H1 (cell line): ENCODE measurements at regions not wholly inside any gene's neighbourhood (a gene's known extent, or its start where the extent isn't known, plus 50 kb on each side); places are given as distances from the start of the nearest gene placed in this dataset.

Source experiments
- CTCF ChIA-PET: fragments of 300-600 bp; sonication (Branson Sonifier 250); formaldehyde crosslinking; loops from one replicate; lab custom pipeline; 2021; ENCODE audit not compliant: partially characterized antibody; lab: Charles Lee
- POLR2A ChIA-PET: fragments of 300-600 bp; sonication (Branson Sonifier 250); formaldehyde crosslinking; loops from one replicate; lab custom pipeline; 2021; ENCODE audit warnings: inconsistent platforms; ENCODE audit not compliant: partially characterized antibody; lab: Charles Lee
- DNase-seq, 2 experiments: peaks; one replicate each; pipeline versions ENCODE4 v3.0.0 to v3.0.0-alpha.2; 2010 to 2022; ENCODE audit warnings: low spot score in 2 of 2, low read depth in 1 of 2, mixed read lengths in 1 of 2
- FAIRE-seq: peaks from 2 replicates; lab custom pipeline; 2011; peaks lifted over from hg19 to GRCh38; lab: Jason Lieb, UNC
- H2AFZ ChIP-seq: 2 replicates; pipeline ENCODE4 v1.8.1; 2012; ENCODE audit warnings: low read length, inconsistent platforms
- H2AK5ac ChIP-seq: 2 replicates; pipeline ENCODE4 v1.6.1; 2013; ENCODE audit warnings: low read depth, low read length
- H2BK120ac ChIP-seq: replicated peaks from 2 replicates; pipeline ENCODE3; 2013; ENCODE audit warnings: low read depth, low read length, inconsistent platforms
- H2BK12ac ChIP-seq: 2 replicates; pipeline ENCODE4 v1.6.1; 2013; ENCODE audit warnings: low read depth, low read length
- H2BK15ac ChIP-seq: 2 replicates; pipeline ENCODE4 v1.6.1; 2013; ENCODE audit warnings: low read length
- H2BK20ac ChIP-seq: 2 replicates; pipeline ENCODE4 v1.6.1; 2013; ENCODE audit warnings: low read length
- H2BK5ac ChIP-seq: 2 replicates; pipeline ENCODE4 v1.6.1; 2013; ENCODE audit warnings: low read depth, low read length
- H3K14ac ChIP-seq: 2 replicates; pipeline ENCODE4 v1.6.1; 2013; ENCODE audit warnings: inconsistent platforms; ENCODE audit not compliant: insufficient read length
- H3K18ac ChIP-seq: 2 replicates; pipeline ENCODE4 v1.6.1; 2013; ENCODE audit warnings: low read length; ENCODE audit errors: extremely low read depth
- H3K23ac ChIP-seq: 2 replicates; pipeline ENCODE4 v1.6.1; 2013; ENCODE audit warnings: inconsistent platforms; ENCODE audit not compliant: insufficient read length
- H3K23me2 ChIP-seq: 2 replicates; pipeline ENCODE4 v1.6.1; 2013; ENCODE audit warnings: low read depth, low read length
- H3K27ac ChIP-seq: 2 replicates; pipeline ENCODE4 v1.6.1; 2011; ENCODE audit warnings: low read depth, low read length, inconsistent platforms
- H3K27me3 ChIP-seq, 4 experiments: replicated peaks in 1 of 4; 1 replicate in 1 of 4; 2 replicates in 3 of 4; pipeline versions ENCODE4 v1.6.1 to v1.8.1; 2011 to 2013; ENCODE audit warnings: low read length in 3 of 4, mild to moderate bottlenecking in 3 of 4, inconsistent platforms in 2 of 4, mixed read lengths in 2 of 4, moderate library complexity in 1 of 4; ENCODE audit not compliant: control insufficient read depth in 3 of 4, insufficient read depth in 3 of 4; ENCODE audit errors: extremely low read depth in 1 of 4
- H3K36me3 ChIP-seq, 4 experiments: 2 replicates each; pipeline versions ENCODE4 v1.6.1 to v1.8.1; 2011 to 2013; ENCODE audit warnings: mild to moderate bottlenecking in 4 of 4, low read length in 3 of 4, moderate library complexity in 2 of 4, control low read depth in 1 of 4, inconsistent platforms in 1 of 4; ENCODE audit not compliant: insufficient read depth in 4 of 4, control insufficient read depth in 2 of 4
- H3K4ac ChIP-seq: replicated peaks from 2 replicates; pipeline ENCODE3; 2013; ENCODE audit warnings: low read length, low read depth, mixed read lengths, inconsistent platforms; ENCODE audit not compliant: insufficient read length
- H3K4me1 ChIP-seq, 4 experiments: replicated peaks in 1 of 4; 1 replicate in 1 of 4; 2 replicates in 3 of 4; pipeline versions ENCODE4 v1.6.1 to v1.8.1; 2011 to 2013; ENCODE audit warnings: low read length in 3 of 4, inconsistent platforms in 2 of 4, mixed read lengths in 1 of 4; ENCODE audit not compliant: insufficient read depth in 4 of 4, control insufficient read depth in 3 of 4
- H3K4me2 ChIP-seq, 2 experiments: 2 replicates each; pipeline versions ENCODE4 v1.6.1 to v1.8.1; 2011 to 2013; ENCODE audit warnings: low read depth in 2 of 2, low read length in 2 of 2, control low read depth in 1 of 2, inconsistent platforms in 1 of 2, mild to moderate bottlenecking in 1 of 2; ENCODE audit not compliant: insufficient read depth in 1 of 2
- H3K4me3 ChIP-seq, 4 experiments: fragments of 200-600, 300-600 bp in 1 of 4; sonication (generic), shearing (Covaris generic), sonication (Bioruptor Twin) in 1 of 4; 2 replicates each; pipeline versions ENCODE4 v1.5.1 to v1.8.1; 2011 to 2016; ENCODE audit warnings: low read length in 4 of 4, low read depth in 3 of 4, control low read depth in 2 of 4, inconsistent platforms in 2 of 4, mild to moderate bottlenecking in 2 of 4, mixed read lengths in 1 of 4, moderate library complexity in 1 of 4; ENCODE audit not compliant: insufficient read depth in 2 of 4; ENCODE audit errors: extremely low read depth in 1 of 4
- H3K56ac ChIP-seq: replicated peaks from 2 replicates; pipeline ENCODE3; 2013; ENCODE audit warnings: low read depth, mild to moderate bottlenecking, mixed read lengths, low read length, inconsistent platforms; ENCODE audit not compliant: insufficient read length
- H3K79me1 ChIP-seq: 2 replicates; pipeline ENCODE4 v1.6.1; 2013; ENCODE audit warnings: low read depth, low read length, control low read depth
- H3K79me2 ChIP-seq, 2 experiments: 2 replicates each; pipeline versions ENCODE4 v1.6.1 to v1.8.1; 2012 to 2013; ENCODE audit warnings: low read length in 2 of 2, mild to moderate bottlenecking in 2 of 2, inconsistent platforms in 1 of 2; ENCODE audit not compliant: insufficient read depth in 2 of 2, control insufficient read depth in 1 of 2
- H3K9ac ChIP-seq, 4 experiments: replicated peaks in 1 of 4; 1 replicate in 1 of 4; 2 replicates in 3 of 4; pipeline versions ENCODE4 v1.6.1 to v1.8.1; 2011 to 2013; ENCODE audit warnings: low read depth in 3 of 4, low read length in 3 of 4, control low read depth in 2 of 4, mild to moderate bottlenecking in 2 of 4, moderate library complexity in 2 of 4, inconsistent platforms in 1 of 4; ENCODE audit errors: extremely low read depth in 1 of 4
- H3K9me3 ChIP-seq, 2 experiments: 2 replicates each; pipeline versions ENCODE4 v1.6.1 to v1.8.1; 2012 to 2013; ENCODE audit warnings: mild to moderate bottlenecking in 2 of 2, moderate library complexity in 2 of 2, control low read depth in 1 of 2, inconsistent platforms in 1 of 2, low read depth in 1 of 2, low read length in 1 of 2, mixed read lengths in 1 of 2; ENCODE audit not compliant: insufficient read depth in 2 of 2
- H4K20me1 ChIP-seq, 2 experiments: replicated peaks in 1 of 2; 2 replicates each; pipeline versions ENCODE3 to v1.8.1; 2011 to 2013; ENCODE audit warnings: inconsistent platforms in 2 of 2, low read length in 2 of 2, mild to moderate bottlenecking in 1 of 2; ENCODE audit not compliant: insufficient read depth in 2 of 2, control insufficient read depth in 1 of 2
- H4K5ac ChIP-seq: 2 replicates; pipeline ENCODE4 v1.6.1; 2013; ENCODE audit warnings: low read length, low read depth, mixed read lengths, inconsistent platforms; ENCODE audit not compliant: insufficient read length
- H4K8ac ChIP-seq: 2 replicates; pipeline ENCODE4 v1.8.0; 2013; ENCODE audit warnings: mild to moderate bottlenecking, moderate library complexity, low read length, inconsistent platforms; ENCODE audit not compliant: insufficient read depth; ENCODE audit errors: extremely low read depth
- H4K91ac ChIP-seq: replicated peaks from 2 replicates; pipeline ENCODE3; 2013; ENCODE audit warnings: low read length, mixed read lengths, inconsistent platforms; ENCODE audit not compliant: insufficient read length
- TAF7 ChIP-seq: optimal IDR thresholded peaks from 2 replicates; pipeline ENCODE3; 2011; ENCODE audit warnings: low read depth, mild to moderate bottlenecking, inconsistent platforms, low read length, moderate library complexity, borderline replicate concordance
- WGBS, 2 experiments: shearing (Covaris generic) in 1 of 2; methylation state at CpG; one replicate each; pipeline versions ENCODE4 v1.1.6 to v1.1.7; 2013 to 2015; ENCODE audit warnings: low lambda C conversion rate in 2 of 2, mixed read lengths in 2 of 2, inconsistent platforms in 1 of 2, low coverage in 1 of 2, missing lambda C conversion rate in 1 of 2; ENCODE audit not compliant: insufficient replicate concordance in 2 of 2, insufficient coverage in 1 of 2, insufficient read length in 1 of 2; ENCODE audit errors: extremely low coverage in 1 of 2, missing lambda C conversion rate in 1 of 2; 5-methylcytosine and 5-hydroxymethylcytosine counted together

DNA sequence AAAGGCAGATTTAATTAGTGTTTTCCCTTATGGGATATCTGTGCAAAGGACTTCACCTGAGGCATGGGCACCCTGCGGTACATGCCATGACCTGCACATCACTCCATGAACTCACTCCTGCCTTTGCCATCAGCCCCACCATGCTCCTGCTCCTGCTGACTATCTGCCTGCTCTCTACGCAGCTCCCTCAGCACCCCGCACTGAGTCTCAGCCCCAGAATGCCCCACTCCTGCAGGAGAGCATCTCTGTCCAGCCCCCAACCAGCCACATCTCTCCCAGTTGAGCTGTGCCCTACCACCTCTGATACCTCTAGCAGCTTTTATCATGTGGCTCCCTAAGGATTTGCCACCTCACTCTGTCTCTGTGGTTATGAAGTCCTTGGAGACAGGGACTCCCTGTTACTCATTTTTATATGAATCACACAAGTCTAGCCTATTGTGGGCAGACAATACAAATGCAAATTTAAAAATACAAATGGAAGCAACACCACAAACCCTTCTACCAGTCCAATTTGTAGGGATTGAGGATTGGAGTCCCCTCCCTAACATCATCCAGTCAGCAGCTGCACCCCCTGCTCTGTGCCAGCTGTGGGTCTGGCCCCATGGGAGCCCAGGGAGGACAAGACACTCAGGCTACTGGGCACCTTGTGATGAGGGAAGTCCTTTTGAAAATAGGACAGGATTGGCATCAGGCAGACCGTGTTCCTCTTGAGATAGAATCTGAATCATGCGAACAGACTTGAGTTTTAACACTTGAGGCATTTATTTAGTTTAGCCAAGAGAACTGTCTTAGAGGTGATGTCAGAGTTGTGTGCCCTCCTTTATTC, 689.6 kb upstream of the HS6ST1 start:
- Histone ChIP-seq H2BK12ac (no peak overlapping the region), H3K4ac (no peak overlapping the region), H2AK5ac (no peak overlapping the region), H2BK15ac (no peak overlapping the region), H3K56ac (no peak overlapping the region), H4K8ac (no peak overlapping the region; the same call in 1 of the 2 replicates), H3K27me3 (no peaks in the 10 kb centered on the region), H3K79me1 (no peaks in the 10 kb centered on the region), H2BK120ac (no peak overlapping the region), H3K23ac (no peak overlapping the region), H3K9ac (no peak overlapping the region), H2BK5ac (no peak overlapping the region), H4K5ac (no peak overlapping the region), H3K36me3 (no peaks in the 10 kb centered on the region), H4K91ac (no peak overlapping the region), H3K14ac (no peak overlapping the region), H3K18ac (no peak overlapping the region), H3K9me3 (no peaks in the 10 kb centered on the region; a peak in 1 of 4 replicates), H3K4me1 (no peaks in the 10 kb centered on the region), H2AFZ (no peak overlapping the region), H3K27ac (no peak overlapping the region), H3K4me3 (no peak overlapping the region), H2BK20ac (no peak overlapping the region), H4K20me1 (no peaks in the 10 kb centered on the region), H3K4me2 (no peak overlapping the region), H3K23me2 (no peaks in the 10 kb centered on the region; the same call in 1 of the 2 replicates), H3K79me2 (no peaks in the 10 kb centered on the region)
- FAIRE-seq: no peak
- ChIA-PET CTCF (interaction anchor here (1.2 kb wide), 1 partner anchor 259 kb away, joined by 4 read pairs; no protein-coding TSS in a partner anchor), POLR2A (no interaction called here)
- DNase-seq: no peak
- TF ChIP-seq TAF7: no peak
- WGBS, 2 experiments: 89% methylated on average over 5 of the region's 5 CpGs; no CpG with 5 or more reads in 1 of the 2 experiments
